Right atrium auricular region (tissue), 2 donors: ENCODE measurements at regions not wholly inside any gene's neighbourhood (a gene's known extent, or its start where the extent isn't known, plus 50 kb on each side); places are given as distances from the start of the nearest gene placed in this dataset.
"Not testable (repeated sequence)": the region's sequence is repeated elsewhere in the genome, so short reads cannot be mapped to it uniquely, and the experiment has no call there.

ENCODE experiments used
- DNase-seq: peaks from one replicate; pipeline ENCODE4 v3.0.0-alpha.2; 2019; ENCODE audit warnings: low spot score
- H3K27ac ChIP-seq, 2 donors: fragments of 200-600 bp; sonication (generic); 1 replicate in 1 of 2; 2 replicates in 1 of 2; pipeline ENCODE4 v1.5.1; 2016 to 2019
- H3K27me3 ChIP-seq, 2 donors: fragments of 200-600 bp; sonication (generic); one replicate each; pipeline versions ENCODE4 v1.5.1 to v1.6.0; 2017 to 2019
- H3K36me3 ChIP-seq: fragments of 200-600 bp; sonication (generic); one replicate; pipeline ENCODE4 v1.5.1; 2016
- H3K4me1 ChIP-seq, 2 donors: fragments of 200-600 bp; sonication (generic); one replicate each; pipeline versions ENCODE4 v1.5.1 to v1.6.0; 2017 to 2019
- H3K4me3 ChIP-seq, 2 donors: fragments of 200-600 bp; sonication (generic); 1 replicate in 1 of 2; 2 replicates in 1 of 2; pipeline ENCODE4 v1.5.1; 2017 to 2019; ENCODE audit warnings: mild to moderate bottlenecking in 1 of 2, moderate library complexity in 1 of 2
- H3K9me3 ChIP-seq, 2 donors: fragments of 200-600 bp; sonication (generic); one replicate each; pipeline ENCODE4 v1.5.1; 2019
- CTCF ChIP-seq, 2 donors: fragments of 200-600 bp; sonication (generic); IDR thresholded peaks; one replicate each; pipeline ENCODE4 v1.5.1; 2019; ENCODE audit warnings: antibody characterized with exemption in 2 of 2

- TF ChIP-seq CTCF (IDR thresholded peaks at IDR 0.05): no peak
- Histone ChIP-seq H3K9me3 (no peaks in the 10 kb centered on the region), H3K4me3 (no peak overlapping the region), H3K36me3 (no peaks in the 10 kb centered on the region), H3K27me3 (no peaks in the 10 kb centered on the region), H3K4me1 (no peaks in the 10 kb centered on the region), H3K27ac (no peak overlapping the region)
- DNase-seq: no peak
Observed at GRCh38 chr17:436571-436970, 84.0 kb upstream of the RPH3AL start.

- H3K4me1 ChIP-seq, H3K36me3 ChIP-seq, H3K27ac ChIP-seq, H3K9me3 ChIP-seq, DNase-seq, H3K27me3 ChIP-seq, H3K4me3 ChIP-seq: not testable (repeated sequence)
Observed at GRCh38 chr17:432471-432870, 79.9 kb upstream of the RPH3AL start.

- Histone ChIP-seq H3K4me3 (no peak overlapping the region), H3K27me3 (no peaks in the 10 kb centered on the region), H3K36me3 (no peaks in the 10 kb centered on the region), H3K27ac (no peak overlapping the region), H3K9me3 (no peaks in the 10 kb centered on the region), H3K4me1 (no peaks in the 10 kb centered on the region)
- no peak for TF ChIP-seq CTCF (IDR thresholded peaks at IDR 0.05)
- DNase-seq: no peak
Observed at GRCh38 chr17:431494-431893, 78.9 kb upstream of the RPH3AL start.

GRCh38 chr17:429589-429988 lies 77.0 kb upstream of the RPH3AL start:
- Histone ChIP-seq H3K27ac (no peak overlapping the region), H3K4me3 (no peak overlapping the region), H3K9me3 (no peaks in the 10 kb centered on the region), H3K27me3 (no peaks in the 10 kb centered on the region), H3K4me1 (no peaks in the 10 kb centered on the region), H3K36me3 (no peaks in the 10 kb centered on the region)
- no peak for DNase-seq
- no peak for TF ChIP-seq CTCF (IDR thresholded peaks at IDR 0.05)

GRCh38 chr17:428414-428813 lies 75.8 kb upstream of the RPH3AL start:
- TF ChIP-seq CTCF (IDR thresholded peaks at IDR 0.05): no peak
- H3K27ac ChIP-seq: no peak overlapping the region
- no peaks in the 10 kb centered on the region for H3K36me3 ChIP-seq
- DNase-seq: no peak
- H3K4me1 ChIP-seq: no peaks in the 10 kb centered on the region
- H3K9me3 ChIP-seq: no peaks in the 10 kb centered on the region
- H3K4me3 ChIP-seq: no peak overlapping the region
- H3K27me3 ChIP-seq: no peaks in the 10 kb centered on the region

- no peak for DNase-seq
- Histone ChIP-seq H3K36me3 (no peaks in the 10 kb centered on the region), H3K4me1 (no peaks in the 10 kb centered on the region), H3K27me3 (no peaks in the 10 kb centered on the region), H3K9me3 (no peaks in the 10 kb centered on the region), H3K27ac (no peak overlapping the region), H3K4me3 (no peak overlapping the region)
- no peak for TF ChIP-seq CTCF (IDR thresholded peaks at IDR 0.05)
Observed at GRCh38 chr17:427891-428290, 75.3 kb upstream of the RPH3AL start.
